Right kidney (tissue), 1 donor: ENCODE measurements at regions not wholly inside any gene's neighbourhood (a gene's known extent, or its start where the extent isn't known, plus 50 kb on each side); places are given as distances from the start of the nearest gene placed in this dataset.

Experiments used
- DNase-seq: peaks from one replicate; pipeline ENCODE4 v3.0.0-alpha.2; 2016

GRCh38 chr12:97336900-97337751, 125.5 kb upstream of the RMST start:
- no peak for DNase-seq

- DNase-seq, result no peak
Measured at GRCh38 chr12:97342130-97342529, 120.5 kb upstream of the RMST start.

- DNase-seq, result no peak
Measured at GRCh38 chr12:97347956-97348355, 114.6 kb upstream of the RMST start.

- no peak for DNase-seq
Measured at GRCh38 chr12:97358361-97358760, 104.2 kb upstream of the RMST start.

GRCh38 chr12:97359021-97359690, 103.4 kb upstream of the RMST start:
- DNase-seq, result no peak

GRCh38 chr12:97363693-97364092, 98.9 kb upstream of the RMST start:
- DNase-seq, result no peak

GRCh38 chr12:97368462-97369163, 94.0 kb upstream of the RMST start:
- no peak for DNase-seq

- DNase-seq, result no peak
Measured at GRCh38 chr12:97375310-97375709, 87.3 kb upstream of the RMST start.

GRCh38 chr12:97380440-97380839, 82.2 kb upstream of the RMST start:
- DNase-seq, result no peak

- DNase-seq, result no peak
Measured at GRCh38 chr12:97385121-97385520, 77.5 kb upstream of the RMST start.

GRCh38 chr12:97386133-97386581, 76.4 kb upstream of the RMST start:
- no peak for DNase-seq

GRCh38 chr12:97387844-97388243, 74.8 kb upstream of the RMST start:
- no peak for DNase-seq

GRCh38 chr12:97394657-97395056, 67.9 kb upstream of the RMST start:
- DNase-seq, result no peak

- no peak for DNase-seq
Measured at GRCh38 chr12:97397008-97397407, 65.6 kb upstream of the RMST start.

GRCh38 chr12:97398704-97399103, 63.9 kb upstream of the RMST start:
- DNase-seq, result no peak

GRCh38 chr12:97404093-97404492, 58.5 kb upstream of the RMST start:
- DNase-seq, result no peak

GRCh38 chr12:97404543-97404942, 58.1 kb upstream of the RMST start:
- no peak for DNase-seq

- DNase-seq, result no peak
Measured at GRCh38 chr12:97408363-97408762, 54.2 kb upstream of the RMST start.

GRCh38 chr12:97411341-97411740, 51.3 kb upstream of the RMST start:
- DNase-seq, result no peak
